ENCODE measurements at regions not wholly inside any gene's neighbourhood (a gene's known extent, or its start where the extent isn't known, plus 50 kb on each side); places are given as distances from the start of the nearest gene placed in this dataset.

GRCh38 chr7:98514211-98515031 lies 102.7 kb upstream of the NPTX2 start:
- DNase-seq = no peak

DNA sequence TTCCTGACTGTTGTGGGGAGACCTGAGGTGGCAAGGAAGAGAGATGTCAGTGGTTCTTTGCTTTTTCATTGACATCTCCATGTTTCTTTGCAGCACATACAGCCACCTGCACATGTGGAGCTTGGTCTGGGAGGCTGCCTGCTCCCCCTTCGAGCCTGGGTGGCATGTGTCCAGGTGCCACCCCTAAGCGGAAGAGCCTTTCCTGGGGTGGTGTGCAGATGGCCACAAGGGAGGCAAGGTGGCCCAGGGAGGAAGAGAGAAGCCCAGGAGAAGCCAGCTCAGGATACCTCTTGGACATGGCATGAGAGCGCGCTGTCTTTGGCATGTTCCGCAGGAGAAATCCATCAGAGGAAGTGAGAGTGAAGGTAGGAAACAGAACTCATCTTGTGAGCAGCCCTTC lies 105.9 kb upstream of the NPTX2 start:
- DNase-seq = no peak

- no peak for DNase-seq
These were observed 107.2 kb upstream of the NPTX2 start for GRCh38 chr7:98509836-98510235.

- no peak for DNase-seq
These were observed 105.6 kb upstream of the BAIAP2L1 start for GRCh38 chr7:98506471-98506870.

DNA sequence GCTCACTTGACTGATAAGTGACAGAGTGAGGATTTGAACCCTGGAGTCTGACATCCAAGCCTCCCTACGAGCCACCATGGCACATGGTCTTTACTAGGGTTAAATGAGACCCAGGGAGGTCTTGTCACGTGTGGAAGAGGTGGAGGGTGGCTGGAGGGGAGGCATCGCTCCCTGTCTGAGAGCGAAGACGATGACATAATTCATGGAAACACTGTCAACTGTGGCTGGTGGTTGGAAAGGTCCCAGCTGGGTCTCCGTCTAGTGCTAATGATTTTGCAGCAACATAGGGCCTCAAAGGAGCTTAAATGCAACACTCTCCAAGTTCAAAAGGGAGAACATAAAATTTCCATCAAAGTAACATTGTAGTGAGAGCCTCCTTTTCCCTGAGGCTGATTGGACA lies 99.9 kb upstream of the BAIAP2L1 start:
- no peak for DNase-seq

DNA sequence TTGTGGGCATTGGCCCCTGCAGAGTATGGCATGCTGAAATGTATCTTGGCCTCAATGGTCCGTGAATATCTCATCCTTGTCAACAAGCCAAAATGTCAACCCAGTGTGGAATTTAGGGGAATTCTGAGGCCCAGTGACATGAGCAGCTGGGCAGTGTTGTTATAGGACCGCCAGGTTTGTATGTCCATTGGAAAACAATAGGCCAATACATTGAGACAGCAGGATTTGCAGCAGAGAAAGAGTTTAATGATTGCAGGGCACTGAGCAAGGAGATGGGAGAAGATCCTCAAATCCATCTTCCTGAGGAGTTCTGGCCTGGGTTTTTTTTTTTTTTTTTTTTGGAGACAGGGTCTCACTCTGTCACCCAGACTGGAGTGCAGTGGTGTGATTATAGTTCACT lies 95.7 kb upstream of the BAIAP2L1 start:
- DNase-seq = no peak

GRCh38 chr7:98495200-98495955 lies 94.5 kb upstream of the BAIAP2L1 start:
- no peak for DNase-seq

DNA sequence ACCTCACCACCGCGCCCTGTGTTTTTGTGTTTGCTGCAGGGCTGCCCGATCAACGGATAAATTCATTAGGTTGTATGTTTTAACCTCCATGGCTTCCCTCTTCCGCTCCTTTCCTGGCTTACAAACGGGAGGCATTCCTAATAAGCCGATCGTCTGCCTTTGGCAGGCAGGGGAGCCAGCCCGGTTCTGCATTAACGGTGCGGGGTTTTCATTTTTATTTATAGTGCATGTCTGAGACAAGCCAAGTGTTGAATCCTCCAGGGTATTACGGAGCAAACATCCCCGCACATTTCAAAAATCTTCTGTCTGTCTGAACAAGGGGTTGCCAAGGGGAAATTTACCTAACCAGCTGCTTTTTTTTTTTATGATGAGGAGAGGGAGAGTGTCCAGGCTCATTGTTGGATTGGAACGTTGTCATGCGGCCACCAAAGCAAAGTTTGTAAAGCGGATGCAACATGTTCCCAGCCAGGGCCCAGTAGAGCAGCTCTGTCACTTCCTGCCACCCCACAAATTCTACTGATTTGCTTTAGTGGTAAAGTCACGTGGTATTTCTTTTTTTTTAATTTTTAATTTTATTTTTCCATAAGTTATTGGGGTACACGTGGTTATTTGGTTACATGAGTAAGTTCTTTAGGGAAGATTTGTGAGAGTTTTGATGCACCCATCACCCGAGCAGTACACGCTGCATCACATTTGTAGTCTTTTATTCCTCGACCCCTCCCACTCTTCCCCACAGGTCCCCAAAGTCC lies 92.3 kb upstream of the BAIAP2L1 start:
- no peak for DNase-seq

DNA sequence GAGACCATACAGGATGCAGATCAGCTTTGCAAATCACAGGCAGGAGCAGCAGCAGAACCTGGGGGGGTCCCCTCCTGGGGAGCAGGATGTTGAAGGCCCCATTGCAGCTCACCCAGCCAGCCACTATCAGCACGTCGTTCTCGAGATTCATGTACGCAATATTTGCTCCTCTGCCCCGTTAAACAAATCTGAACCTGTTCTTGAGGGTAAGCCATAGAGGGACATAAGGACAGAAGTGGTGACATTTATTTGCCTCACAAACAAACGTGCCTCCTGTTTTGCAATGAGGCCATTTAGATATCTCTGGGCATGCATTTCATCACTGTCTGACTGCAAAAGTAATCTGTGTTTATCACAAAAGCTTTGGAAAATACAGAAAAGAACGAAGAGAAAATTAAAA lies 87.3 kb upstream of the BAIAP2L1 start:
- no peak for DNase-seq

- no peak for DNase-seq
These were observed 83.2 kb upstream of the BAIAP2L1 start for GRCh38 chr7:98483964-98484545.

- no peak for DNase-seq
These were observed 82.5 kb upstream of the BAIAP2L1 start for GRCh38 chr7:98483276-98483963.

DNA sequence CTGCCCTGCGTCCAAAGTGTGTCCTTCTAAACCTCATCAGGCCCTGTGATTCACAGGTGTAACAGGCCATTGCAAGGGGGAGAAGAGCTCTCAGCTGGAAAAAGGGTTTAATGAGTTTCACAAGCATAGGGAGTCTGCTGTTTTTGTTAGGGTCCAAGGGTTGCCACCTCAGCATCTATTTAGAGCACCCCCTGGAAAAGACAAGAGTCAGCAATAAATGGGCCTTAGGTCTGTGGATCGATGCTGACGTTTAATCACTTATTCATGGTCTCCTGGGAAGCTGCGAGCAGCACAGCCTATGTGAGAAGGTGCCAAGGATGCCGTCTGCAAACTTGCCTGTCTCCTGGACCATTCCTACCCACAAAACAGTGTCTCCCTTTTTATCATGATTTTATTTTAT lies 78.4 kb upstream of the BAIAP2L1 start:
- no peak for DNase-seq

GRCh38 chr7:98475352-98475751 lies 74.5 kb upstream of the BAIAP2L1 start:
- DNase-seq = no peak

- no peak for DNase-seq
These were observed 73.7 kb upstream of the BAIAP2L1 start for GRCh38 chr7:98474558-98474957.

DNA sequence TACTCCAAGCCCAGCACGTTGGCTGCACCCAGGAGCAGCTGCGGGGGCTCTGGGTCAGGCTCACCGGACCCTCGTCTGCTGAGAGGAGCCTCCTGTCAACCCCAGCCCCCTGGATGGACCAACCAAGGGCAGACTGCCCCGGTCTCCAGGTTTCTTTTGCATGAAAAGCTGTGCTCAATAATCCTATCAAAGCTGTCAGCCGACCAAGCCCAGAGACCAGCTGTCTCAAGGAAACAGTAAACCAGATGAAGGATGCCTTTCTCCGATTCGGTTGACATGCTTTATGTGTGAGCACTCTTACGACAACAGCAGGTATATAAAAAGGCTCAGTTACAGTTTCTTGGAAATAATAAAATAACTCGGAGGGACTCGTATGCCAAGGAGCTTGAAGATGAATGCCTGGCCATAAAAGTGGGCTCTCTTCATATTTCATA lies 71.6 kb upstream of the BAIAP2L1 start:
- no peak for DNase-seq

DNA sequence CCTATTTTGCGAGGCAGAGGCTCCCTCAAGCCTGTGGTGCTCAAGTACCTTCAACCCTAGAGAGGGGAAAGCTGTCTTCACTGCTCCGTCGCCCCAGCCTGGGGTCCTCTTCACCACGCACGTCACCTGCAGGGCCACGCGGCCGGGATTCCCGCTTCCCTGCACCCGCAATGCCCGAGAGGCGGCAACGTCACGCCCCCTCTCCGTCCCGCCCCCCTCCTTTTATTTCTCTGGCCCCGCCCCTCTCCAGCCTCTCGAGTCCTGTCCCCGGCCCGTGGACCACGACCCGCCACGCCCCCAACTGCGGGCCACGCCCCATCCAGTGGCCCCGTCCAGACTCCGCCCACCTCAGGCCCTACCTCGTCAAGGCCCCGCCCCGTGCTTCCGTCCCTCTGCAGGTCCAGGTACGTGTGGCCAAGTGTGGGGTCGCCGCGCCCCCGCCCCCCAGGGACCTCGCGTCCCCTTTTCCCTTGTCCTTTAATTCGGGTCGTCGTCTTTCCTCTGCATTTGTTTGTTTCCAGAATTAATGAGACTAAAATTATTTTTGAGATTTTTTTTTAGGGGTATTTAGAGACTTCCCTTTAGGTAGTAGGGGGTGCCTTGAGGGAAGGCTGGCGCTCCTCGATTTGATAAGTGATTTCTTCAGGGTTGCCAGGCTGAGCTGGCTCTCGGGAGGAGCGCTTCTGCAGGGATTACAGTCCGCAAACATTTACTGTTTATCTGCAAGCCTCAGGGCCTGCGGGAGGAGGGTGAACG lies 69.8 kb upstream of the BAIAP2L1 start:
- no peak for DNase-seq

DNA sequence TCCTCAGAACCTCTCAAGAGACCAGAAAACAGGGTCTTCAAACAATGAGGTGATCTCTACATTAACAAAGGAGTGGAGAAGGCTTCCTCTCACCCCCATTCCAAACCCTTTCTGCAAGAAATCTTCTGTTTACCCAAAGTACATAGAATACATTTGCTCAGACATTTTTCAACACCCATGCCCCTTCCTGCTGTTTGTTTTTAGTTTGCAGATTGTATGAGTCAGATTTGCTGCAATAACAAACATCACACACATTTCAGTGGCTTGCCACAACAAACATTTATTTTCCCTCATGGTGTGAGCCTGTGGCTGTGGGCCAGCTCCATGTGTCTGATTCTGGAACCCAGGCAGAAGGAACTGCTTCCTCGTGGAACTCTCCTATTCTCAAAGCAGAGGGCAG lies 68.2 kb upstream of the BAIAP2L1 start:
- DNase-seq = no peak

DNA sequence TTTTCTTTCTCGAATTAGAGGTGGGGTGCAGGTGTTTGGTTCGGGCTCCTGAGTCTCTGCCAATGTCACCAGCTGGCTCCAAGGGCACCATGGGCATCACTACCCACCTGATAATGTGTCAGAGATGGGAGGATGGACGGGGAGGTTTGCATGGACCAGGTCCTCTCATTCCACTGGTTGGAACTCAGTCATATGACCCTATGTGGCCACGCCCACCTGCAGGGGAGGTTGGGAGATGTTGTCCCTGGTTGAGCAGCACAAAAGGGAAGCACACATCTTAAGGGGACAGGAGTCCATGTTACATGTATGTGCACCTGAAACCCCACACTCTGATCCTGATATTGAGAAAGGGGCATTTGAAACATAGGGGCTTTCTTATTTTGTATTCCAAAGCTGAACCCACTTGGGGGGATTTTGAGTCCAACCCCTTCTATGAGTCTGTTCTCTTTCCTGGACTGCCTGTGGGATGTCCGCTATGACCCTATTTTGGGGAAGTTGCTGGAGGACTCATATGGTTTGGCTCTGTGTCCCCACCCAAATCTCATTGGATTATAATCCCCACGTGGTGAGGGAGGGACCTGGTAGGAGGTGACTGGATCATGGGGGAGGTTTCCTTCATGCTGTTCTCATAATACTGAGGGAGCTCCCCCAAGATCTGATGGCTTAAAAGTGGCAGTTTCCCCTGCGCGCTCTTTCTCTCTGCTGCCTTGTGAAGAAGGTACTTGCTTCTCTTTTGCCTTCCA lies 66.9 kb upstream of the BAIAP2L1 start:
- DNase-seq = no peak

DNA sequence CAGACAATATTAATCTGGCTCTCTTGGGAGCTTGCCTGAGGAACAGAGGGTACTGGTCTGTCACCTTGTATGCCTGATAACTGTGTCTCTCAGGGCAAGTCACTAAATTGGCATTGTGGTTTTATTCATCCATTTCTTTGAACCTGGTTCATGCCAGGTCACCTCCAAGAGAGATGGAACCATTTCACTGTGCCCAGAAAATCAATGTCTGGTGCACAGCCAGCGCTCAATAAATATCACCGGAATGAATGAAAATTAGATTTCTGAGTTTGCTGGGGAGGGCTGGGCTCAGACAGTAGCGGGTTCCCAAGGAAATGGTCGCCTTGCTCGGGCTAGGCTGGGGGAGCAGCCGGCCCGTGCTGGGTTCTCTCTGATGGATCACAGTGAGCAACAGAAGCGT lies 64.1 kb upstream of the BAIAP2L1 start:
- no peak for DNase-seq

- no peak for DNase-seq
These were observed 63.7 kb upstream of the BAIAP2L1 start for GRCh38 chr7:98464558-98464940.

Data from NCI-H345 (cell line).